Activated T-helper 17 cell treated with anti-CD3 and anti-CD28 coated beads, Interleukin-2, amount 50 U/mL, for 72 hours (primary cell): ENCODE measurements at regions not wholly inside any gene's neighbourhood (a gene's known extent, or its start where the extent isn't known, plus 50 kb on each side); places are given as distances from the start of the nearest gene placed in this dataset.

Experiments
- ATAC-seq: fragments of 150-1000 bp; cut with Tn5 transposase; replicated peaks from 2 replicates; pipeline ENCODE4 v1.10.0; 2021; ENCODE audit warnings: mild to moderate bottlenecking, moderate library complexity
- H3K27ac Mint-ChIP-seq: one replicate; pipeline ENCODE4 v1.8.0; 2022; ENCODE audit warnings: mixed read lengths
- H3K27me3 Mint-ChIP-seq: one replicate; pipeline ENCODE4 v1.8.0; 2022; ENCODE audit warnings: mixed read lengths
- H3K36me3 Mint-ChIP-seq: one replicate; pipeline ENCODE4 v1.8.0; 2022; ENCODE audit warnings: low read depth, mild to moderate bottlenecking, mixed read lengths
- H3K4me1 Mint-ChIP-seq: one replicate; pipeline ENCODE4 v1.8.0; 2022; ENCODE audit warnings: mixed read lengths
- H3K4me3 Mint-ChIP-seq: one replicate; pipeline ENCODE4 v1.8.0; 2022; ENCODE audit warnings: mild to moderate bottlenecking, mixed read lengths
- H3K9me3 Mint-ChIP-seq: one replicate; pipeline ENCODE4 v1.8.0; 2022; ENCODE audit warnings: mixed read lengths

DNA sequence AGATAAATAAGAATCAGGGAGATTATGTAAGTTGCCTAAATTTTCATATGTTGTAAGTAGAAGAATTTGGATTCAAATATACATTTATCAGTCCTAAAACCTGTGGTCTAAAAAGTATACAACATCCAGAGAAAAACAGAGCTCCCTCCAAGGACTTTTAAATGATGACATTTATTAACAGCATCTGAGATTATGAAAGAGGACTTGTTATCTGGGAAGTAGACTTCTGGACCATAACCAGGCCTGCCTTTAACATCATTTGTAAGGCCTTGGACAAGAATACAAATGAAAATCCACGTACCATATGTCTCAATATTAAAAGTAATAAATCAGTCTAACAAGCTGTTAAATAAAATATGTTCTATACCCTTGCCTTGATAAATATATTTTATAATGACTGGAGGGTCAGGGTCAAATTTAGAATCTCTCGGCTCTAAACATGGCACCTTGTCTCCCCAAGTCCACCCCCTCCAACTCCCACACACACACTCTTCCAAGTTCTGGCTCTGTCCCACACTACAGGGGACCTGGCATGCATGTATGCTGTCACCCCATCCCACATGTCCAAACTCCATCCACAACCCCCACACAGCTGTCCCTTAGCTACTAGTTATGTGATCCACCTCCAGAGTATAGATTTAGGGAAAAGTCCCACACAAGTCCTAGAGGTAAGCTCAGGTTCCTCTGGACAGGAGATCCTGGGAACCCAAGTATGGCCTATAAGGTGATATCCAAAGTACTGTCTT is 382.6 kb downstream of the CDH2 start:
- no peak for ATAC-seq
- H3K36me3 Mint-ChIP-seq: no peaks in the 10 kb centered on the region
- no peaks in the 10 kb centered on the region for H3K27me3 Mint-ChIP-seq
- peaks cover 7% of the 10 kb centered on the region for H3K9me3 Mint-ChIP-seq
- no peak overlapping the region for H3K27ac Mint-ChIP-seq
- H3K4me1 Mint-ChIP-seq: no peaks in the 10 kb centered on the region
- H3K4me3 Mint-ChIP-seq: no peak overlapping the region

- H3K4me3 Mint-ChIP-seq: no peak overlapping the region
- no peaks in the 10 kb centered on the region for H3K27me3 Mint-ChIP-seq
- H3K4me1 Mint-ChIP-seq: no peaks in the 10 kb centered on the region
- no peak overlapping the region for H3K27ac Mint-ChIP-seq
- ATAC-seq: no peak
- peaks cover 4% of the 10 kb centered on the region for H3K9me3 Mint-ChIP-seq
- no peaks in the 10 kb centered on the region for H3K36me3 Mint-ChIP-seq
These were observed 383.7 kb downstream of the CDH2 start for GRCh38 chr18:27793013-27793785.

GRCh38 chr18:27789406-27789805 is 387.5 kb downstream of the CDH2 start:
- H3K4me1 Mint-ChIP-seq: no peaks in the 10 kb centered on the region
- peaks cover 17% of the 10 kb centered on the region for H3K9me3 Mint-ChIP-seq
- H3K27me3 Mint-ChIP-seq: no peaks in the 10 kb centered on the region
- H3K36me3 Mint-ChIP-seq: no peaks in the 10 kb centered on the region
- ATAC-seq: no peak
- H3K4me3 Mint-ChIP-seq: no peak overlapping the region
- H3K27ac Mint-ChIP-seq: no peak overlapping the region

DNA sequence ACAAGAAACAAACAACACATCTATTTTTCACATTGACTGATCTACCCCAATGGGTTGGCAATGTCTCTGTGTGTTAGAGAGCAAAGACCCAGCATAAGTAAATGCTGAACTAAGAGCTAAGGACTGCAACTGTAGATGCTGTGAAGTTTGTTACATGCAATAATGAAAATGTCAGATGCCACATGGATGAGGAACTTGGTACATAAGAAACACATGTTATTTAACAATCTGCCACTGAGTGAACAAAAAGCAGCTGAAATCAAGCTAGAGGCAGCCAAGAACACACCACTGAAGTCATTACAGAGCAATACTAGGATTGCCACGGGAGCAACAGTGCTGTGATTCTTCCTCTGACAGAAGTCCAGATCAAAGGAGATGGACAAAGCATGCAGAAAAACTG is 389.4 kb downstream of the CDH2 start:
- peaks cover 17% of the 10 kb centered on the region for H3K9me3 Mint-ChIP-seq
- no peaks in the 10 kb centered on the region for H3K36me3 Mint-ChIP-seq
- H3K4me3 Mint-ChIP-seq: no peak overlapping the region
- no peak overlapping the region for H3K27ac Mint-ChIP-seq
- H3K27me3 Mint-ChIP-seq: no peaks in the 10 kb centered on the region
- H3K4me1 Mint-ChIP-seq: no peaks in the 10 kb centered on the region
- ATAC-seq: no peak

DNA sequence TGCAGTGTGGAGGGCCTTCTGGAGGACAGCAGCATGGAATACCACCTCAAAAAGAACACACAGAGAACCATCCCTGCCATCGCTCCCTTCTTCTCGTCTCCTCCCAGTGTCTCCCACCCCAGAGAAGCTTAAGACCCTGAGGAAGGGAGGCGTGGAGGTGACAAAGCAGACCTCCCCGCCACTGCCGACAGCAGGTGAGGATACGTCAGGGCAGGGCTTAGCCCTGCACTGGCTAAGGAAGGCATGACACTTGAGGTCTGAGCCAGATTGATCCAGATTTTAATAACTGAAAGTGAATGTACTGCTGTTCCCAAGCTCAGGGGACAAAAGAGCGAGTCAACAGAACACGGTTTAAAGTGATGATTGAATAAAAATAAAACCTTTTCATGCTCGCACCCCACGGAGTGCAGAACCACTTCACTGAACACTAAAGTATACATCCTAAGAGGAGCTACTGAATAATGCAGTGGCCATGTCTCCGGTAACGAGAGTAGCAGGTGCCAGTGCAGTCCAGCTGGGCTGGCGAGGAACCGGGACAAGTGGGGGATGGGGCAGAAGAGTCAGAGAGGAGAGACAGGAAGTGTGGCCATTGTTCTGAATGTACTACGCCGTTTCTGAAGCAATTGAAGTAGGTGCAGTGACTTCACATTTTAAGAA is 391.0 kb downstream of the CDH2 start:
- H3K27me3 Mint-ChIP-seq: no peaks in the 10 kb centered on the region
- no peaks in the 10 kb centered on the region for H3K4me1 Mint-ChIP-seq
- ATAC-seq: no peak
- H3K27ac Mint-ChIP-seq: no peak overlapping the region
- H3K36me3 Mint-ChIP-seq: no peaks in the 10 kb centered on the region
- H3K4me3 Mint-ChIP-seq: no peak overlapping the region
- H3K9me3 Mint-ChIP-seq: peaks cover 17% of the 10 kb centered on the region

DNA sequence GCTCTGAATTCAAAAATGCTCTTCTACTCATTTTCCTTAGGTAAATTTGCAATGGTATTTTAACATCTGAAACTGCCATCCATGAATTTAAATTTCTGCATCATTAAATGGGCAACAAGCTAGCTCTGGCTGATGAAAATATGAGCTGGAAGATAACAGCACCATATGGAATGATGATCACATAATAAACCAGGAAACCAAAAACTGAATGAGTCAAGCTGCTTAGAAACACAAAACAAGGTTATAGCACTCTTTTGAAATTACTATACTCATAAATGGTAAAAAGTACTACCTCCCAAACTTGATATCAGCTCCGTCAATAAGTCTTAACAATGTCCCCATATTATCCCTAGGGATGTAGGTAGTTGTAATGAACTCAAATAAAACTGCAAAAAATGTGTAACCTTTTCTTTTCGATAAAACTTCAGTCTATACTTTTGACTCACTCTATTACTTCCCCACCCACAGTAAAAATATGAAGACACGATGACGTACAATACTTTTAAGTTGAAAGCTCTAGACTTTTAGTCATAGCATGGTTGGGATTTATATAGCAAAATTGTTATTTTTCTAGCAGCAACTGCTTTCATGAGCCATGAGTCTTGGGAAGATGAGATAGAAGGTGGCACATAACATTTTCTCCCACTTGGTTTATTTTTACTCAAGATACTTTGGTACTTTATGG is 396.7 kb downstream of the CDH2 start:
- Mint-ChIP-seq H3K4me1 (no peaks in the 10 kb centered on the region), H3K4me3 (no peak overlapping the region), H3K27ac (no peak overlapping the region), H3K27me3 (no peaks in the 10 kb centered on the region), H3K36me3 (no peaks in the 10 kb centered on the region), H3K9me3 (peaks cover 7% of the 10 kb centered on the region)
- no peak for ATAC-seq

- no peak for ATAC-seq
- Mint-ChIP-seq H3K4me1 (no peaks in the 10 kb centered on the region), H3K9me3 (peaks cover 11% of the 10 kb centered on the region), H3K36me3 (no peaks in the 10 kb centered on the region), H3K4me3 (no peak overlapping the region), H3K27ac (no peak overlapping the region), H3K27me3 (no peaks in the 10 kb centered on the region)
These were observed 398.0 kb downstream of the CDH2 start for GRCh38 chr18:27778925-27779324.

DNA sequence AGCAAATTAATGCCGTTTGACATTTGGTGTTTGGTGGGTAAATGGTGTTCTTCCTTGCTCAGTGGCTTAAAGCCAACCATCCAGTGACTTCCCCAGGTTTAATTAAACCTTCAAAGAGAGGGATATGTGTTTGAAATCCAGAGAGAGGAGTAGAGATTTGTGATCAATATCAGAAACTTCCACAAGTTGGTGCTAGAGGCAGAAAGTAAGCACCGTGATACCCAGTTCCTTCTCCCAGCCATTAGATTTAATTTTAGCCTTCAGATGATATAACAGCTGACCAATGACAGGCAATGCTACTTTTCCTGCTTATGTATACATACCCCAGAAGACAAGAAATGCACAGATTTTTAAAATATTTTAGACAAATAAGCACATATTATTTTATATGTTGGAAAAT is 398.5 kb downstream of the CDH2 start:
- Mint-ChIP-seq H3K27me3 (no peaks in the 10 kb centered on the region), H3K27ac (no peak overlapping the region), H3K36me3 (no peaks in the 10 kb centered on the region), H3K4me1 (no peaks in the 10 kb centered on the region), H3K4me3 (no peak overlapping the region), H3K9me3 (peaks cover 11% of the 10 kb centered on the region)
- ATAC-seq: no peak

GRCh38 chr18:27772081-27772480 is 404.8 kb downstream of the CDH2 start:
- Mint-ChIP-seq H3K4me3 (no peak overlapping the region), H3K27me3 (no peaks in the 10 kb centered on the region), H3K4me1 (no peaks in the 10 kb centered on the region), H3K27ac (no peak overlapping the region), H3K9me3 (peaks cover 19% of the 10 kb centered on the region), H3K36me3 (no peaks in the 10 kb centered on the region)
- ATAC-seq: no peak

DNA sequence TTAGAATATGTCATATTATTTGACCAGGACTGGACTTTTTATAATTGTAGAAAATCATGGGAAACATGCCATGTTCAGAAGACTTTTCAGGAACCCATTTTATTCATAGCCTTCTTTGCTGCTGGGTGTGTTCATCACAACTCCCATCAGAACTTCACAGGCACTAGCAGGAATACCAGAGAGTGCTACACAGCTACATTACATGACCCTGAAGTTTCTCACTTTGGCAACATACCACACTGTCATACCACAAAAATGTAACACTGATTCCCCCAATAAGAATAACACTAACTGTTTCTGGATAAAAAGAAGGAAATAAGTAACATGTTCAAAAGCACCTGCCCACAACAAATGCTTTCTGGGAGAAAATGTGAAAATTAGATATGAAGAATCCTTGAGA is 405.4 kb downstream of the CDH2 start:
- Mint-ChIP-seq H3K27me3 (no peaks in the 10 kb centered on the region), H3K9me3 (peaks cover 23% of the 10 kb centered on the region), H3K36me3 (no peaks in the 10 kb centered on the region), H3K4me3 (no peak overlapping the region), H3K27ac (no peak overlapping the region), H3K4me1 (no peaks in the 10 kb centered on the region)
- ATAC-seq: no peak

- H3K4me1 Mint-ChIP-seq: no peaks in the 10 kb centered on the region
- peaks cover 17% of the 10 kb centered on the region for H3K9me3 Mint-ChIP-seq
- H3K36me3 Mint-ChIP-seq: no peaks in the 10 kb centered on the region
- ATAC-seq: no peak
- no peak overlapping the region for H3K4me3 Mint-ChIP-seq
- no peak overlapping the region for H3K27ac Mint-ChIP-seq
- H3K27me3 Mint-ChIP-seq: no peaks in the 10 kb centered on the region
These were observed 407.8 kb downstream of the CDH2 start for GRCh38 chr18:27769152-27769551.

DNA sequence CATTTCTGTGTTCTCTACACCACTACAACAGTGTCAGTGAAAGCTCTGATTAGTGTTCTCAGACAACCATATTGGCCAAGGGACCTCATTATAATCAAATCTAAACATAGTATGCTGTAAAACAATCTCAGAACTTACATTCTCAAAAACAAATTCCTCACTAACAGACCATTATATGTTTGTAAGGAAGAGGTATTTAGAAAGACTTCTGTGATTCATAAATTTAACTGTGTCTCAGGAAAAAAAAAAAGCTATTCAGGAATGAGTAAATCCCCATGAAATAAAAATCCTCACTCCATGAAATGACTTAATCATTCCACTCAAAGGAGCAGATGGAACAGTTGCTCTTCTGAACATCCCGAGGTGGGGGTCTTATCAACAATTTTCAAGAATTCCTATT is 413.0 kb downstream of the CDH2 start:
- Mint-ChIP-seq H3K27me3 (no peaks in the 10 kb centered on the region), H3K9me3 (peaks cover 18% of the 10 kb centered on the region), H3K4me1 (no peaks in the 10 kb centered on the region), H3K27ac (no peak overlapping the region), H3K4me3 (no peak overlapping the region), H3K36me3 (no peaks in the 10 kb centered on the region)
- no peak for ATAC-seq

DNA sequence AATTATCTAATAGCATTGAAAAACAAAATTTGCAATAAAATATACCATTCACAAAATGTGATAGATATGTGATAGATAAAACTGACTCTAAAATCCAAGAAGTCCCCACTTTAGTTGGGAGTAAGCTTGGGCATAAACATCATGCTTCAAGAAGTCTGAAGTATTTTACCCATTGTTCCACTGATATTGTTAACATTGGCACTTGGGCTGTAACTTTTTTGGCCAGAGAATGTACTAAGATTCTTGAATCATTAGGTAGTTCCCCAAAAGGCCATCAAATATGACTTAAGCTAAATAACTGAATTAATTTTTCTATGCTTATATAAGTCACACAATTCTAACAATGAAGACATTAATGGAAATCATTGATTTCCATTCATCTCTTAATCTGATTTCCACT is 413.6 kb downstream of the CDH2 start:
- H3K36me3 Mint-ChIP-seq: no peaks in the 10 kb centered on the region
- H3K4me3 Mint-ChIP-seq: no peak overlapping the region
- H3K9me3 Mint-ChIP-seq: peaks cover 18% of the 10 kb centered on the region
- no peaks in the 10 kb centered on the region for H3K27me3 Mint-ChIP-seq
- ATAC-seq: no peak
- H3K27ac Mint-ChIP-seq: no peak overlapping the region
- H3K4me1 Mint-ChIP-seq: no peaks in the 10 kb centered on the region

DNA sequence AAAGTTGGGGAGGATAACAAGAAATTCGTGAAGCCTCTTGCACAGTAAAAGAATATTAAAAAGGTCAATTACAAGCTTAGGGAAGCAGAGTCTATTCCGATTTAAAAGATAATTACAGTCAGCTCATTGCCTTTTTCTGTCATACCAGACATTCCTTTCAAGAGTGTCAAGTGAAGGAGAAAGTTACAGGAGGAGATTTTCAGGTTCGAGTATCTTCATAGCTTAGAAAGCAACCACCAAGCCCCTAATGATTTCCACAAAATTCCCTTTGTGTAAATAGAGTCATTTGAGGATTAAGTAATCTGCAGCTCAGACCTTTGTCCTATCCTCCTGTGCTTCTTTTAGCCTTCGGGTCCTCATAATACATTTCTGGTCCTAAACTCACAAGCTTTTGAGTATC is 414.9 kb downstream of the CDH2 start:
- H3K4me3 Mint-ChIP-seq: no peak overlapping the region
- no peaks in the 10 kb centered on the region for H3K27me3 Mint-ChIP-seq
- H3K27ac Mint-ChIP-seq: no peak overlapping the region
- peaks cover 14% of the 10 kb centered on the region for H3K9me3 Mint-ChIP-seq
- H3K4me1 Mint-ChIP-seq: no peaks in the 10 kb centered on the region
- ATAC-seq: no peak
- H3K36me3 Mint-ChIP-seq: no peaks in the 10 kb centered on the region
